NCI-H2081 (cell line): ENCODE measurements at regions not wholly inside any gene's neighbourhood (a gene's known extent, or its start where the extent isn't known, plus 50 kb on each side); places are given as distances from the start of the nearest gene placed in this dataset.

Experiments
- DNase-seq, 2 experiments: peaks; one replicate each; lab custom pipeline; 2025; lab: John Stamatoyannopoulos, UW

GRCh38 chr13:74043237-74043636 is 91.0 kb downstream of the KLF12 start:
- DNase-seq, result no peak

DNA sequence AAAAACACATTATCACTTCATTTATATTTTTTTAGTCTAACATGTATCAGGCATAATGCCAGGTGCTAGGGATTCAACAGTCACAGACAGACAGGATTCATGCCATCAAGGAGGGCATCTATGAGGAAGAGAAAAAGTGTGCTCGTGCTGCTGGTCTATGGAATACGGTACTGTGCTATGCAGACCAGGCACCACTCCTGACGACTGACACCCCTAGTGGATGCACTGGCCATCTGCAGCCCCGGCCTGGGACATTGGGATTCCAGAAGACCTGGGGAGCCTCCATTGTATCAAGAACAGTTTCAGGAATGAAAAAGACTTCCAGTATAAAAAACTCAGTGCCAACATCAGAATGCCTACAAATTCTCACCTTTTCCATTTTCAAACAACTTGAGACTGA is 94.0 kb downstream of the KLF12 start:
- no peak for DNase-seq

DNA sequence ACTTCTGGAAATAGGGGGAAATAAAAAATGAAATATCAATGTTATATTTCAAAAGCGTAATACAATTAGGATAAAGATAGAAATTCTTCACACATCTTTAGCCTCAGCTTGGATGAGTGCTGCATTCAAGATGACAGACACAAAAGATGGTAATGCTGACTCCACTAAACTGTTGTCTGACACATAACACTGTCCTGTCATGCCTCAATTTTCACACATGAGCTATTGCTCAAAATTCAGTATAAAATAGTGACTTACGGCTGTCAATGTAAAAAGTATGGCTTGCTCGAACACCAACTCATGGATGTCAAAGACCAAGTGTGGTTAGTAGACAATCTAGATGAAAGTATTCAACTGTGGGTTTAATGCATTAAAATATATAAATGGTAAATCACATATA is 94.5 kb downstream of the KLF12 start:
- no peak for DNase-seq

DNA sequence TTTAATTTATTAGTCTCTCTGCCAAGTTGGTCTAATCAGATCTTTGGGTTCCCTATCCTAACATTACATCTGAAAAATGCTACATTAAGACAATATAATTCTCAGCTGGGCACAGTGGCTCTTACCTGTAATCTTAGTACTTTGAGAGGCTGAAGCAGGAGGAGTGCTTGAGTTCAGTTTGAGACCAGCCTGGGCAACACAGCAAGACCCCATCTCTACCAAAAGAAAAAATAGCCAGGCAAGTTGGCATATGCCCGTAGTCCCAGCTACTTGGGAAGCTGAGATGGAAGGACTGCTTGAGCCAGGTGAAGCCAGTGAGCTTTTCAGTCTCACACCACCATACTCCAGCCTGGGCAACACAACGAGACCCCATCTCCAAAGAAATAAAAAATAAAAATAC is 95.0 kb downstream of the KLF12 start:
- no peak for DNase-seq

- no peak for DNase-seq
These were observed 96.4 kb downstream of the KLF12 start for GRCh38 chr13:74037762-74038161.

- DNase-seq, result no peak
These were observed 97.8 kb downstream of the KLF12 start for GRCh38 chr13:74036373-74036772.

DNA sequence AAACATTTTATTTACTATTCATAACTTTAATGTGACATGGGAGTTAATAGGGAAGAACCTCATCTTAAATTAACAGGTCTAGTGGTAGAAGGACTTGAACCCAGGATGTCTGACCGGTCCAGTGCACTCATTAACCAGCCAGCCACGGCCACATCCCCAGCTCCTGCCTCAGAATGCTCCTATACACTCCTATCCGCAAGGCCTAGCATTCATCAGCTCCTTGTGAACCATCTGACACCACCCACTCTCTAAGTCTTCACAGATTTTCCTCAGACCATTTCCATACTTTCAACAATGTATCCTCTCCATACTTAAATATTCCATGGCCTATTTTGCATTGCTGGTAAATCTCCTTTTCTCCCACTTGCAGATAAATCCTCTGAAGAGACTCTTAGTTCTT is 98.3 kb downstream of the KLF12 start:
- no peak for DNase-seq

GRCh38 chr13:74032325-74032724 is 101.9 kb downstream of the KLF12 start:
- DNase-seq, result no peak

- DNase-seq, result no peak
These were observed 106.9 kb downstream of the KLF12 start for GRCh38 chr13:74027161-74027779.

DNA sequence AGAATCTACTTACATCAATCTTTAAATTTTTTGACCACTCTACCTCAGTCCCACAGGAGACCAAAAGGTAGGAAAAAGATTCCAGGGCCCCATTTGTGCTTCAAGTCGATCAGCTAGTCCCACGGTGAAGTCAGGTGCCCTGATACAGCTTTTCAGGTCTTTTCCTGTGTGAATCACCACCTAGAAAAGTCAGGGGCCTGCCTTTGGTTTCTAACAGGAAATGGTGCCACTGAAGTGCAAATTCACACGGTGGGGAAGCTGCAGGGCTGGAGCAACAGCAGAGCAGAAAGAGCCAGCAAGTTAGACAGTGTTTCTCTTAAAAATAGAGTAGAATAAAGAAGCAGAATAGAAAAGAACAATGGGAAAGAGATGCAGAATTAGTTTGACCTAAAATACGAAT is 107.5 kb downstream of the KLF12 start:
- DNase-seq, result peak in 1 of 2 experiments; percentile 1

GRCh38 chr13:74025369-74025768 is 108.8 kb downstream of the KLF12 start:
- DNase-seq, result no peak

GRCh38 chr13:74024856-74025255 is 109.3 kb downstream of the KLF12 start:
- no peak for DNase-seq

- DNase-seq, result no peak
These were observed 109.9 kb downstream of the KLF12 start for GRCh38 chr13:74024314-74024713.

- DNase-seq, result no peak
These were observed 110.7 kb downstream of the KLF12 start for GRCh38 chr13:74023484-74023883.

DNA sequence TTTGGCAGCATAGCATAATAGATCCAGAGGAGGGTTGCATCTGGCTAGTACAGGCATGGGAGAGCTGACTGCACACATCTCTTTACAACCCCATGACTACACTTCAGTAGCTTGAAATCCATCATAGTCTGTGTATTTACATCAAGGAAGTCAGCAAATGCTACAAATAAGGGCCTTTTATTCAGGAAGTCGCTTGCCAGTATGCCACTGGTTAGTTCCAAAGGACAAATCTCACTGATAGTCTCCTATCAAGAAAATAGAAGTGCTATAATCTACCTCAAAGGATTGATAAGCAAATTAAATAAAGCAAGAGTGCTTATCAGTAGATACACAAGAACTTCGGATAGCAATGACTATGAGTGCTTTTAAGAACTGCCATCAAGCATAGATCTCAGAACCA is 112.7 kb downstream of the KLF12 start:
- no peak for DNase-seq

DNA sequence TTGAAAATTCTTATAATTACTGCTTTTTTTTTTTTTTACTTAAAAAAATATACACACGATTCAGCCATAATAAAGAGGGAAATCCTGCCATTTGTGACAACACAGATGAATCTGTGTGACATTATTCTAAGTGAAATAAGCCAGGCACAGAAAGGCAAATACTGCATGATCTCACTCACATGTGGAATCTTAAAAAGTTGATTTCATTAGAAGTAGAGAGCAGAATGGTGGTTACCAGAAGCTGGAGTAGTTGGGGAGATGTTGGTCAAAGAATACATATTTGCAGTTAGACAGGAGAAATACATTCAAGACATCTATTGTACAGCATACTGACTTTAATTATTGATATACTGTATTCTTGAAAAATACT is 116.2 kb downstream of the KLF12 start:
- DNase-seq, result no peak

DNA sequence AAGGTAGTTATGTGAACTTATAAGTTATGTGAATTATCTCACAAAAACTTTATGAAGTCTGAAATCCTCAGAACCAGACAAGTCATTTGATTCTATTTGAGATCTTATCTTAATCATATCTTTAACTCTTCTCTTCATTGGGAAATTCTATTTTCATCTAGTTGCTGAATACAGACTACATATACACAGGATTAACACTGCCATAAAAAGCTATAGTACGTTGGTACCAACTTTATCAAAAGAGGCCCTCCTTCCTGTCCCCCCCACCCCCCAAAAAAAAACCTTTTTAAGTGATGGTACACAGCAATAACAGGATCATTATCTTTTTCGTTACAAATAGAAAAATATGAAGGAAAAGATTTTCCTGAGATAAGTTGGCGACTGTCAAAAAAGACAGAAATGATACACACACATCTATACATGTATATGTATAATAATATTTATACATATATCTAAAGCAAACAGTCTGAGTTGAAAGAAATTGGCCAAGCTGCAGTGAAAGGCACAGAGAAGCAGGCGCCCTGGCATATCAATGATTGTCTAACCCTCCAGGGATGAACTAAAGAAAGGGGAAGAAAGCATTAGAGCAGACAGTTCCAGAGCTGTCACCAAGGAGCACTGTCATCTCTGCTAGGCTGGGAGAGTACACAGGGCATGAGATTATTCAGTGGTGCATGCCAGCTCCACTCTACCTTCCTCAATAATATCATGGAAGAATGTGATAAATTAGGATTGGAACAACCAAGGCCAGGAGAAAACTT is 116.7 kb downstream of the KLF12 start:
- DNase-seq, result no peak

DNA sequence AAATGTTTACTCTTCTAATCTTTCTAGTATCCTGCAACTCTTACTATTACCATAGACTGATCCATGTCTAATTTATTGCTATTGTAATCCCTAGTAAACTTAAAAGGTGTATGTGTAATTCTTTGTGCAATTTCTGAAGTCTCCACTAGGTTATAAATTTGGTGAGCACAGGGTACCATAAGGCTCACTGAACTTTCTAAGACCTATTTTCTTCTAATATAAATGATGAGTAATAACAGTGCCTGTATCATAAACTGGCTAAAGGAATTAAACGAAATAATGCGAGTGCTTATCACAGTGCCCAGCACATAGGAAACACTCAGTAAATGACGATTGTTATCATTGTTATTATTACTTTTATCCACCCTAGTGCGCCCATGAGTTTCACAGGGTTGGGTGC is 119.1 kb downstream of the KLF12 start:
- no peak for DNase-seq

DNA sequence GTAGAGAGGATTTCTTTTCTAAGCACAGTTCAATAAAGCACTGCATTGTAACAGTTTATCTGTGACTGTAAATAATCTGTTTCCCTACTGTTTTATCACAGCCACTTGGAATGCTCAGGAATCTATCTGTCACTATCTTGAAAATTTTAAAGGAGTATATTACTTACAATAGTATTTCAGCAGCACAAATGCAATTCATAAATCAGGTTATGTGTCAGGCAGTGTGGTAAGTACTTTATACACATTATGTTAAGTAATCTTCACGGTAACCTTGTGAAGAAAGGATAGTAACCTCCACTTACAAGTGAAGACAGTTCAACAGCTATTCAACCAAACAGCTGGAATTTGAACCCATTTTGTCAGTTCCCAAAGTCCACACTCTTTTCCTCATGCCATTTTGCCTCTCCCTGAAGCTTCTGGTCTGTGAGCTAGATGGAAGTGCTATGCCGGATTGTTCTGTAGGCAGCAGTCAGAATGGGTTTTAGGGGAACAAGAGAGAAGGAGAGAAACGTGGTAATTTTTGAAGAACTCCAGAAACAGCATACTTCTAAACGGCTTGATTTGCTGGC is 125.0 kb downstream of the KLF12 start:
- no peak for DNase-seq

- DNase-seq, result no peak
These were observed 127.5 kb downstream of the KLF12 start for GRCh38 chr13:74006666-74007065.

DNA sequence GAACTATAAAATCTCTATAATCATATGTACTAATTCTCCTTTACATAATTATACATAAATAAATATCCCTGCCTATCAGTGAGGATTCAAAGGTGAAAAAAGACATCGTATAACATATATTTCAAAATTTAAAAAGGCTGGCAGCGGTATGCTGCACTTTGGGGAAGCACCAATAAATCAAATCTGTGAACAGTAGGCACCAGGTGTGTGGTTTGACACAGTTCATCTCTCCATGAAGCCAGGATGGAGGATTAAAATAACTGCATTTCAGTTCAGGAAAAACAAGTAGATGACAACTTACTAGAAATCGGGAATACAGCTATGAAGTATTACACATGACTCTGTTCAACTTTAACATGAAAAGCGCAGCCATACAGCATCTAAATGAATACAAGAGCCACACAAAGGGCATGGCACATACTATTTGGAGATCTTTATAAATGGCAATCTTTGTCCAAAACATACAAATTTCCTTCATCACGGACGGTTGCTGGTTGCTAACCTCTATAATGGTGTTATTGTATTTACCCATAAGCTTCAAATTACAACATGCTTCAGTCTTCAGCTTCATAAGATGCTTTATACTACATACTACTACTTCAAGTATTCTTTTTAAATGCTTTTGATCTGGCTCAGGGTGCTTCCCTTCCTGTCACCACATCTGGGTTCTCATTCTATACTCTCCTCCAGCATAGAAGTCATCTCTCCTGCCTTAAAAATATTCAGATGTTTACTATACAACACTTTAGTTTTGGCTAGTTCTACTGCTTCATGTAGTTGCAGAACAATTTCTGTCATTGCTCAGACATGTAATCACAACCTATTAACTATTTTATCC is 128.7 kb downstream of the KLF12 start:
- peak in 1 of 2 experiments; percentile 17 for DNase-seq

DNA sequence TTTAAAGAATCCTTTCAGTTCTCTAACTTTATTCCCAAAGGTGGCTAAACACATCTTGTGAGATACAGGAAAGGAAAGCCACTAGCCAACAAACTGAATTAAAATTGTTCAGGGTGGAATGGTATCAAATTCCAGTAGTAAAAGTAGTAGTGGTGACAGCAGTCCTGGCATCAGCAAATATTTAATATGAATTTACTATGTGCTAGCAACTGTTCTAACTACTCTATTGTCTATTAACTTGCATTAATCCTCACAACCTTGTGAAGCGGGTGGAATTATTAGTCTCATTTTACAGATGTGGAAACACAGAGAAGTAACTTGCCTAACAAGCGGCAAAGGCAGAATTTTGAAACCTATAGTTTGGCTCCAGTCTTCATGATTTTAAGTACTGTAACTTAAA is 130.1 kb downstream of the KLF12 start:
- DNase-seq, result no peak

- DNase-seq, result no peak
These were observed 130.8 kb downstream of the KLF12 start for GRCh38 chr13:74003374-74003773.
